GM19372 (cell line): ENCODE measurements at regions not wholly inside any gene's neighbourhood (a gene's known extent, or its start where the extent isn't known, plus 50 kb on each side); places are given as distances from the start of the nearest gene placed in this dataset.

Experiments used
- ATAC-seq: cut with Tn5 transposase; IDR thresholded peaks from one replicate; pipeline ENCODE4 v1.9.1; 2021; ENCODE audit warnings: mild to moderate bottlenecking, low read depth, moderate library complexity; ENCODE audit not compliant: unreplicated experiment

DNA sequence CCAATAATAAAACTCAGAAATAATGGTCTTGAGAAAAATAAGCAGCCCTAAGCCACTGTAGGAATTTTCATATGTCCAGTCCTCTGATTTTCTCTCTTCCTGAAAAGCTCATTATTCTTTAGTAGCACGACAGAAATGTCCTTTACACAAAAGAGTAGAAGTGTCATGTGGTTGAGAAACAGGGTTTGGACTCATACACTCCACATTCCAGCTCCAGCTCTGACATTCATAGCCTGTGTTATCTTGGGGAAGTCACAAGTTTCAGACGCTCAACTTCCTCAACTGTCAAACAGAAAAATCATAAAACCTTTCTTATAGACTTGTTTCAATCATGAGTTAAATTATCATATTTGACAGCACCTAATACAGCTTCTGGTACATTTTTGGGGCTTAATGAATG is 511.5 kb downstream of the TNS1 start:
- ATAC-seq = no peak

DNA sequence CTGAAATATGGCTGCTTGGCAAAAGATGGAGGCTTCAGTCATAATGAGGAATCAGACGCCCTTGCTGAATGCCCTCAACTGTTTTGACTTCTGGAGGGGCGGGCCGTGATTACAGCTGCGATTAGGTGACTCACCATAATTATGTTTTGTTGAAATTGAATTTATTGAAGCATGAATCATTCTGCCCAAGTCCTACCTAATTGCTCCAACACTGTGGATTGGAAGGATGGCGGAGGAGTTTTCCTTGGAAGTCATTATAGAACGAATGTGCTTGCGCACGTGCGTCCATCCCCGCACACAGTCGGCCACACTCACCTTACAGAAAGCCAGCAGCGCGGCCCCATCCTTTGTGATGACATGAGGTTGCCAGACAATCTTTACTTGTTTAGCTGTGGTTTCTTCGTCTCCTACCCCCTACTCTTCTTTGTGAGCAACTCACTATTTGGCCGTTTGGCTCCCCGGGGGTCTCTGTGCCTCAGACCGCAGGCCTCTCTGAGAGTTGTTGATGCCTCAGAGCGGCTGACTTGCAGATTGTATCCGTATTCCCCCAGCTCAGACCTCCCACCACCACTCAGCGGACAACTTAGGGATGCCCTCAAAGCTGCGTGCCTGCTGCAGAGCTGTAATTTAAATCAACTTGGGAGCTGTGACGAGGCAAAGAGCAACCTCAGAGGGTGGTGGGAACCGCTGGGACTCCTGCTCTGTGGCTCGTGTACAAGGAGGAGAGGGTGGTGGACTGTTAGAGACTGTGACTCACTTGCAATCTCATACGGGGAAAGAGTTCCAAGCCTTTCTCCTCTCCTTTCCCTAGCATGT is 513.4 kb downstream of the TNS1 start:
- ATAC-seq = no peak

DNA sequence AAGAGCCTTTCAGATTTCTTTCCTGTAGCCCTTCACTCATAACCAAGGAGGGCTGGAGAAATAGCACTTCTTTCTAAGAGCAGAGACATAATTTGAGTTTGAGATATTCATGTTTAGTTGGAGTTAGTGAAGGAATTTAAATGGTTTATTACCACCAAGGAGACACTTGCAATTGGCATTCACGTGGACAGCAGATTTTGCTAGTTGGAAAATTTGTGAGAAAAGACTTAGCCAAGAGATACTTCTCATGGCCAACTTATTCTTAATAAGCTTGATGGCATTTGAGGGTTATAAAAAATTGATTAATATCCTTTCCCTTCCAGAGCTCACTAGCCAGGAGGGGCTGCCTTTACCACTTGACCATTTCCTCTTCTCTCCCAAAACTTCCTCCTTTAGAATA is 518.7 kb downstream of the TNS1 start:
- ATAC-seq = no peak

DNA sequence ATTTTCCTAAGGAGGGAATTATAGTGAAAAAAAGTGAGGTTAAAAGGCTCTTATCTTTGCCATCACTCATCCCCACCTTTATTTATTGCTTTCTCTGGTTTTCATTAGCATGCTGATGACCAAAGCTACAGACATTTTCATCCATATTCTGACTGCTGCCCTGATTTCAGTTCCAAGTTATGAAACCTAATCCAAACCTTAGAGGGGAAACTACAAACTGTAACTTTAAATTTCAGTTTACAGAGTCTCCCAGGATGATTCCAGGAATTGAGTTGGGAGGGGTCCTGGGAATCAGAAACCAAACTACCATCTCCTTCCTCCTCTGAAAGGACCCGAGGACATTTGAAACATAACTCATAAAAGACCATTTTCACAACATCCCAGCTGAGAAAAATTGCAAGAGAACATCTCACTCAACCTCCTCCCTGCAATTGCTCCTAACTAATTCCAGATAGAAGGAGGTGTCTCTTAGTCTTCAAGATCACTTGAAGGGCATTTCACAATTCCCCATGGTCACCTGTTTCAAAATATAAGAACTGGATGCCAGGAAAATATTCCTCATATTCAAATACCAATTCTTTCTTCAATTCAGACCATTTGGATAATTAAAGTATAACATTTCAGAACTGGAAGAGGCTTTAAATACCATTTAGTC is 520.6 kb downstream of the TNS1 start:
- no peak for ATAC-seq

DNA sequence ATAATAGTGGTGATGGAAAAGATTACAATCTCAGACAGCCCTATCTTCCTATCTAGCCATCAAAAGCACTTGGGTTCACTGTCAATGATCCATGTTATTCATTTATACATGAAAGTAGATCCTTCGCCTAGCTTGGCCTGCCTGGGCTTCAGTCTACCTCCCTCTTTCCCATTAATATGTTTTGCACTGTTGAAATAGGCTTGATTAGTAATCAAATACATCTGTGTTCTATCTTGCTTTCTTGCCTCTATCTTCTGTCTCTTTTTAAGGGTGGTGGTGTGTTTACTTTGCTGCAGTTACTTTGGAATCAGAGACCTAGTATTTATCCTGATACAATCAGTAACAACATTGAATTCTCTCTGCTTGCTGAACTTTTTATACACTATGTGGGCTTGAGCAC is 521.2 kb downstream of the TNS1 start:
- ATAC-seq = no peak

DNA sequence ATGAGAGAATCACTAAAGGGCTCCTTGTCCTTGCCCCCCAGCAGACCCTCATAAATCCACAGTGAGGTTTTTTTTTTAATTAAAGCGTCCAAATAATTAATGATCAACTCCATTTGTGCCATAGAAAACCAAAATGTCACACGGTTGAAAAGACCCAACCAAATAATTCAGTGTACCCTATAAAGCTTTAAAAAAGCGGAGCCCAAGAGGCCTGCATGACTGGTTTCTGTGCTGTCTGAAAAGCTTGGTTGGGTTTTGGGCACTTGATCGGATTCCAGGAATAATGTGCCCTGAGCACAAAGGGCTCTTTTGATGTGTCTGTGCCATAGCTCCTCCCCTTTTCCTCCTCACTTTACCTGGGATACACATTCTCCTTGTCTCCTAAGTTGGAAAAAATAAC is 523.2 kb downstream of the TNS1 start:
- no peak for ATAC-seq

DNA sequence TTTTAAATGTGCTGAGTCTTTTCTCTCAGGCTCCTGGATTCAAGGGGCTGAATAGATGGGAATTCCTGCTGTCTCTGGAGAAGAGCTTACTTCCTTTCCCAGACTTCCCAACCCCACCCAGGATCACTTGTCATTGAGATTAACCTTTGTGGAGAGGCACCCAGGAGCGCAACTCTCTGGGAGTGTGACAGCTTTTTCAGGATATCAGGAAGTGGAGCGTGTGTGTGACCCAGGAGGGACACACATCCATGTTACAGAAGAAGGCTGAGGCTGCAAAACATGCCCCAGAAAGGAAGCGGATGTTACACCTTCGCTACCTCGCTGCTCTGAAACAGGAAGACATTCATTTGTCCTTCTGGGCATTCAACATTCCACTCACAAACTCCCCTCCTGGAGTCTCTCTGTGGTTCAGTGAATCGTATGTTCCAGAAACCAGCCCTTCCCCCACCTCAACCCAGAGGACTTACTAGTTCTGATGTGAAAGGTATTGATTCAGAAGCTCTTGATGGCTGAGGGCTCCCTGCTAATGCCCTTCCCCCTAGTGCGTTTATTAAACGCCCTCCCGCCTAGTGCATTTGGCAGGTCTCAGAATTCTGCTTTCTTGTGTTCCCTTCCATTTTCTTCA is 523.9 kb downstream of the TNS1 start:
- ATAC-seq = no peak

DNA sequence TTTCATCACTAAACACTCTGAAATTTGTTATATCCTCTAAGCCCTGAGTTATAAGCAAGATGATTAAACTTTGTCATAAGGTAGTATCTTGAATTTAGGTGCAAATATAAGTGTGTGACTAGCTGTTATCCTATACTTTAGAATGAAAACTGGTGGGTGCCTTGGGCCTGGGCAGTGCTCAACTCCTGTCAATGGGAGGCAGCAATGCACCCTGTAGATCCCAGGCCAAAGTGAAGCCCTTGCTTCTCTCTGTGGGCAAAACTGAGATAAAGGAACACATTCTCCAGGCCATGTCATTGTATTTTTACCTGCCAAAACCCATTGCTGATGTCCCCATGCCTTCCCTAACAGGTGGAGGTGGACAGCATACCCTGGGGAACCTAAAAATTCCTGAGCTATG is 525.2 kb downstream of the TNS1 start:
- ATAC-seq = no peak

DNA sequence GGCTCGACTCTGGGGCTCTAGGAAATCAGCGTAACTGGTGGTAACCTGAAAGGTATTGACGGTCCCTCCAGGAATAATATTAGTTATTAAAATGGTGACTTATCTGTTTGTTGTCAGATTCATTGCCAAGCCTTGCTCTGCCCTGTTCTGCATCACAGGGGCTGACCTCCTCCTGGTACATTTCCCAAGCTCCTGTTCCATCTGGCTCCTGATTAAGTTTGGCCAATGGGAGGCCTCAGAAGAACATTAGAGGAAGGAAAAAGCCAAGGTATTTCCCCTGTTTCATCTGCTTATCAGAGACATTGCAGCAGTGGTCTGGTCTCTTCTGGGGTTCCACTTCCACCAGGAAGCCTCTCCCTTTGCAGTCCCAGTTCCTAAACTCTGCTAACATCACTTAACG is 527.0 kb downstream of the TNS1 start:
- no peak for ATAC-seq

DNA sequence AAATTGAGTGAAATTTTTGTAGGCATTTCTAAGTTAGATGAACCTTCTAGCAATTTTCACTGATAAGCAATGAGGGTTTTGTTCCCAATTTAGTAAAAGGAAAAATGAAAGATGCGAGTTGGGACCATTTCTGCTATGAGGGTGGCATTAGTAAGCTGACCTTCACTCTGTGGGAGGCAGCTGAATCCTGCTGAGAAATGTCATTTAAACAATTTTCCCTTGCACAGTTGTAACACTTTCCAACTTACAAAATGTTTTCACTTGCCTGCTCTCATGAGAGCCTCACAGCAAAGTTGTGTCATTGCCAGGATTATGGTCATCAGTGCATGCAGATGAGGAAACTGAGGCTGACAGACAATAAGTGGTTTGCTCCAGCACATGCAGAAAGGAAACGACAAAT is 527.7 kb downstream of the TNS1 start:
- ATAC-seq = no peak

DNA sequence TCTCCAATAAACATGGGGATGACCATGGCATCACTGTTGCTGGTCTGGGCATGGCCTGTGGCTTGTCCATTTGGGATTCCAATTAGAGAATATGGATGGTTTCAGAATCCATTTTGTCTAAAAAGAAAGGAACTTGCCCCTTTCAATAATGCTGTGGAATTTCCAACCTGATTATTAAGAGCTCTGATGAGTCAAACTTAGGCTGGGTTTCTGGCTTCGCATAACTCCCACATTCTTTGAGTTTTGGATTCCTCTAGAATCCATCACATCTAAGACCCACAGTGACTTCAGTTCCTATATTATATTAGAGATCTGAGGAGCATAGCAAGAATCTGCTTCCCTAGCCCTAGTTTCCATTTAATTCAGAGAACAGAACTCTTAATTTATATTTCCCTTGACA is 531.5 kb downstream of the TNS1 start:
- no peak for ATAC-seq

DNA sequence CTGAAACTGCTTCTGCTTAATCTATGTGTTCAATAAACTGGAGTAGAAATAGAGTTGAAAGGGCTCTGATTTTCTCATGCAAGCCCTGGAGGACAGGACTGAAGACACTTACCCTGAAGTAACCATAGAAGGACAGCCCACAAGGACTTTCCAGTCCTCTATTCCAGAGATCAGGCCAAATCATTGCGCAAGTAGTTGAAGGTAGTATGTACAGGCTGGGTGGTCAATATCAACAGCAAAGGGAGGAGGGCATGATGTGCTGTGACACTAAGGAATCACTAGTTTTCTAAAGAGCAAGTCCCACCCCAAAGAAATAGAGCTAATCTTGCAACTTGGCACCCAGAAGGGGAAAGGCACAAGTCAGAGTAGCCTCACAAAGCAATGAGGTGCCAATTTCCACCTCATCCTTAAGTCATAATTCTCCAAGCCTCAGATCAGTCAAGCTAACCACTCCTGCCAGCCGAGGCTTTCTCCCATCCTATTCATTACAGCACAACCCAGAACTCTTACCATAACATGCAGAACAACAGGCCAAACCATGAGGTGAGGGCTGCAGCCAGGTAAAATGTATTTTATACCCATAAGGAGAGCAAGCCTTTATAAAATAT is 533.5 kb downstream of the TNS1 start:
- ATAC-seq = no peak

DNA sequence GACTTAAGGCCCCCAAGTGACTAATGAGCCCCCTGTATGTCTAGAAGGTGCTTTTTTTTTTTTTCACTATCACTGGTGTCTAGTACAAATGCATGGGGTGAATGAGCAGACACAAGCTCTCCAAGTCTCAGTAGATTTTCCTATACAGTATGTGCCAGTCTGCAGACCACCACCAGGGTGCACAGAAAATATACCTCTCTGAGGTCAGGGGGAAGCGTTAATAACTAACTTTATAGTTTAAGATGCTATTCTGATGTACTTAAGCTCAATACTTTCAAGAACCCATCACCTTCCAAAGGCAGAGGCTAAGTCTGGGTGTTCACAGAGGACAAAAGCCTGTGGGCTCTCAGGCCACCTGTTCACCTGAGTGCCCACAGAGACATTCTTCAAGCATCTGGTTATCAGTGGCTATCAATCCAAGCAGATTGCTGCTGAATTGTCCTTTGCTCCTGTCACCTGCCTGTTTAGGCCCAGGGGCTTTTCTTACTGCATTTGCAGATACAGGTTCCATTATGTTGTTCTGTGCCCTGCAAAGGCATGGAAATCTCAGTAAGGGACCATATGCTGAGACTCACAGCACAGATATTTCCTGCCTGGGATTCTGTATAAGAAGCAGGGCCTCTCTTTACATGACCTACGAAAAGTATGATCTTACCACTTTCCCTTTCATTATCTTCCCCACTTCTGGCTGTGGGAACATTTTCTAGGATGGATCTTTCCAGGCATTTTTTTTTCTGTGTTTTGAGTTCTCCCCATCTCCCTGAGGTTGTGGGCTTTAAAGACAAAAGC is 534.6 kb downstream of the TNS1 start:
- ATAC-seq = no peak

DNA sequence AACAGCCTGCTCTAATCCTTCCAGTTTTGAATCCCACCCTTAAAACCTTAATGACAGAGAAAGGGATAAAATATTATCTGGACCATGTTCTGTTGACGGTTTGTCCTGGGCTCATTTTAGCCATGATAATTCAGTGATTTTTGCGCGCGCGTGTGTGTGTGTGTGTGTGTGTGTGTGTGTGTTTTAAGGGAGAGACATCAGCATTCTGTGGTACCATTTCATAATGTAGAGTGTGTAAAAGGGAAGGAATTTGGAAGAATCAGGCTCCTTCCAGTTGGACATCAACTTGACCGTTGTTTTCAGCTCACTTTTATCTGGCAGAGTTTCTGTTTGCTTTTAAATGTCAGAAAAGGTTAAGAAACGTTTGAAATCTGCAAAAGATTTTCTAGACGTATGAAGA is 535.5 kb downstream of the TNS1 start:
- ATAC-seq = no peak

DNA sequence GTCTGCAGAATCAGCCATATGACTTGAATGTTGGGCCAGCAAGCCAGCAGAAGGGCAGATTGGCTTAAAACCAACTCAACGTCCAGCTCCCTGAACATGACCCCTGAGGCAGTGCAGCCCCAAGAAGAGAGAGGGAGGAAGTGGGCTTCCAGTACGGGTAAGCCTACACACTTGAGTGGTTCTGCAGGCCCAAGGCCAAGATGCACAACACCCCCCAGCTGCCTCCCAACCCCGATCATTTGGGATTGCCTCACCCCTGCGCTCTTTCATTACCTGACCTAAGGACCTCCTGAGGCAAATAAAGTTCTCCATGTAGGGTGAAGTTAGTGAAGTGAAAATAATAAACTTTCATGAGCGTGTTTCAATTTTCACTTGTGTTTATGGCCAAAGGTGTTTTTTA is 536.0 kb downstream of the TNS1 start:
- ATAC-seq = no peak

DNA sequence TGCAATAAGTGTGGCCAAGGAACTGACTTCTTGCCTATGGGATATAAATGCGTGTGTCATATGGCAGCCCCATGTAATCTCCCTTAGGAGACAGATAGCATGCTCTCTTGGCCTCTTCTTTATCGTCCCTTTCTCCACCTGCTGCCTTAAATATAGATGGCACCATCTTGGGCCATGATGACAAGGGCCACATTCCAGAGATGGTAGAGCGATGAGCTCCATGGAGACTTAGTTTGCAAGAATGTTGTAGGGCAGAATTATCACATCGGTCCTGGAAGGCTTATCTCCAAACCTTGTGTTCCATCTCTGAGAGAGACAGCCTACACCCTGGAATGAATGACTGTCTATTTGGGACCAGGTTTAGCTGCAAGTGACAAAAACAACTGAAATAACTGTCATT is 536.7 kb downstream of the TNS1 start:
- ATAC-seq = no peak

DNA sequence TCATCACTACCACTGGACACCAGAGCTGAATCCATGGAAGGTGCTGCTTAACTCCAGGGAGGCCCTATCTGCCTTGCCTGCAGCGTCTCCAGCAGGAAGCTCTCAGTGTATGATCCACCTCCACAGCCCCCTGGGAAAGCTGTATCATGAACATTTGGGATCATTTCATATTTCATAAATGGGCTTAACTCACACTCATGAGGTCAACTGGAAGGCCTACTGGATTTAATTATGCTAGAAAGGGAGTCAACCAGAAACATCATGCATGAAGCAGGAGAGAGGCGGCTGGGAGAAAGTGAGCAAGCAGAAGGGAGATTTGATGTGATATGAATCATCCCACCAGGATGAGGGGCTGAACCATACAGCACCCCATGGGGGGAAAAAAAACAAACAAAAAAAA is 537.7 kb downstream of the TNS1 start:
- ATAC-seq = no peak

DNA sequence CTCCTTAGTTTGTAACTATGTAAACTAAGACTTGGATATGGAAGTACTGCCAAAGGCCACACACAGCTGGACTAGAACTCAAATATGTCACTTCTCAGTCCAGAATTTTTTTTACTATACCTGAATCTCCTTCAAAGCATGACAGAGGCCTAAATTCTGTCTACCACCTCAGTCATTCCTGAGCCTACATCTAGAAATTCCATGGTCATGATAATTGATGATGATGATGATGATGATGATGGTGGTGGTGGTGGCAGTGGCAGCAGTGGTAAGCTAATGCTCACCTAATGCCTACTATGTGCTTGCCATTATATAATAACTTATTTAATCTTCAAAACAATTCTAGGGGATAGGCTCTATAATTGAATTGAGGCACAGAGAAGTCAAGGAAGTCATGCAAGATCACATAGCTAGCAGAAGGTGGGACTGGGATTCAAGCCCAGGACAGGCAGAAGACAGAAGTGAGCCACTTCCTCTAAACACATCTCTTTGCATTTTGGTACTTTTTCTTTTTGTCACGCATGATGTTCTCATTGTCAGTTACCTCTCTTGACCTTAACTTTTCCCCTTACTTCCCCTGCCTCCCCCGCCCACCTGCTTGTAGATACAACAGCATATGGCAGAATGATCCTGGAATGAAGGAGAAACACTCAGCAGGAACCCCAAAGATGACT is 539.3 kb downstream of the TNS1 start:
- ATAC-seq = no peak

DNA sequence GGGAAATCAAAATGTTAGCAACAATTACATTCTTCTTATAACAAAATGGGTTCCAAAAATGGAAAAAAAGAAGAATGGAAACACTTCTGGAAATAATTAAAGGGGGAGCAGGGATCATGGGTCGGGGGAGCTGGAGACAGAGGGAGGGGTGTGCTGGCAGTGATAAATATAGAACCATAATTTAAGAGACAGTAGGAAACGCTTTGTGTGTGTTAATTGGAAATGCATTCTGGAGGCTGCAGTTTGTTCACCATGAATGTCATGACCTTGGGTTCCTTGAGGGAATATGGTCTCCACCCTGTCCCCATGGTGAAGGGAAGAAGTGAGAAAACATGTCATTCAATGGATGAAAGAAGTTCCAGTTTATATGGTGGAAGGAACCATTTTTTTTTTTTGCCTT is 540.7 kb downstream of the TNS1 start:
- no peak for ATAC-seq

DNA sequence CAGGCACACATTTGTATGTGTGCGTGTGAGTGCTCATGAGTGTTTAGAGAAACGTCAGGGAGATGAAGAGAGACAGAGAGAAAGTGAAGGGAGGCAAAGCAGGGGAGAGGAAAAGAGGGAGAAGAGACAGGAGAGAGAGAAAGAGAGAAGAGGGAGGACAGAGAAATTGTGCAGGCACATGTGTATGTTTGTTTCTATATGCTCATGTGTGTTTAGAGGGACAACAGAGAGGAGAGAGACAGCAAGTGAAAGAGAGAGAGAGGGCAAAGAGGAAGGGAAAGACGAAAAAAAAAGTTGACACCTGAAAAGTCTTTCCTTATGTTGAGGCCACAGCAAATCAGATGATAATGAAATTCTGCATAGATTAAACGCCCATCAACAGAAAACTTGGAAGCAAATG is 541.1 kb downstream of the TNS1 start:
- ATAC-seq = no peak
